ENCODE measurements at regions not wholly inside any gene's neighbourhood (a gene's known extent, or its start where the extent isn't known, plus 50 kb on each side); places are given as distances from the start of the nearest gene placed in this dataset.

DNA sequence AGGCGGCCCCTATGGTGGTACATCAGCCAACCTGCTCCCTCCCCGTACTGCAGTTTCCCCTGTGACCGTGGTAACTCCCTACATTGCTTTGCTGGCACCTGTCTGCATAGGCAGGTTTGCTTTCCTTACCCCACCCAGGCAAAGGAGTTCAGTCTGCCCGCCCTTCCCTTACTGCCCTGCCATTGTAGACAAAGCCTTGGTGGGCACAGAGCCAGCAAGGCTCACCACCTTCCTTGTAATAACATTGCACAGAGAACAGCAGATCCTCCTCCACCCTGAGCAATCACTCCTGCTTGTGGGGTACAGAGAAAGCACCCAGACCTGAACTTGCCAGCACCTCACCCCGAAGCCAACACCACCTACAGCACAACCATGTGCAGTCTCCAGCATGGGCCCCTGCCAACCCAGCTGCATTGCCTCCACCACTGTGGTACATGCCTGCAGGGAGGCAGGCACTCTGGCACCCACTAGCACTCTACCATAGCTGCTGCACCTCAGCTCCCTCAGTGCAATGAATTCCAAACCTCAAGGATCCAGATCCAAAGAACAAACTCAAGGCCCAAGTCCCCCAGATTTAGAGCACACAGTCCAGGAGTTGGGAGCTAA, 192.7 kb upstream of the KCNMB2 start:
- TF ChIP-seq POLR2AphosphoS5 (IDR thresholded peaks at IDR 0.05) = no peak
- TF ChIP-seq, protein P1, sequence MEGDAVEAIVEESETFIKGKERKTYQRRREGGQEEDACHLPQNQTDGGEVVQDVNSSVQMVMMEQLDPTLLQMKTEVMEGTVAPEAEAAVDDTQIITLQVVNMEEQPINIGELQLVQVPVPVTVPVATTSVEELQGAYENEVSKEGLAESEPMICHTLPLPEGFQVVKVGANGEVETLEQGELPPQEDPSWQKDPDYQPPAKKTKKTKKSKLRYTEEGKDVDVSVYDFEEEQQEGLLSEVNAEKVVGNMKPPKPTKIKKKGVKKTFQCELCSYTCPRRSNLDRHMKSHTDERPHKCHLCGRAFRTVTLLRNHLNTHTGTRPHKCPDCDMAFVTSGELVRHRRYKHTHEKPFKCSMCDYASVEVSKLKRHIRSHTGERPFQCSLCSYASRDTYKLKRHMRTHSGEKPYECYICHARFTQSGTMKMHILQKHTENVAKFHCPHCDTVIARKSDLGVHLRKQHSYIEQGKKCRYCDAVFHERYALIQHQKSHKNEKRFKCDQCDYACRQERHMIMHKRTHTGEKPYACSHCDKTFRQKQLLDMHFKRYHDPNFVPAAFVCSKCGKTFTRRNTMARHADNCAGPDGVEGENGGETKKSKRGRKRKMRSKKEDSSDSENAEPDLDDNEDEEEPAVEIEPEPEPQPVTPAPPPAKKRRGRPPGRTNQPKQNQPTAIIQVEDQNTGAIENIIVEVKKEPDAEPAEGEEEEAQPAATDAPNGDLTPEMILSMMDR (IDR thresholded peaks at IDR 0.05) = no peak
- no peak for TF ChIP-seq POLR2A (IDR thresholded peaks at IDR 0.05; ENCODE audit: low read depth)
